Stimulated activated CD4-positive, alpha-beta T cell treated with anti-CD3 and anti-CD28 coated beads, Interleukin-4, amount 100 ng/mL, for 48 hours (primary cell): ENCODE measurements at regions not wholly inside any gene's neighbourhood (a gene's known extent, or its start where the extent isn't known, plus 50 kb on each side); places are given as distances from the start of the nearest gene placed in this dataset.

Experiments used
- DNase-seq, 2 donors: peaks; one replicate each; pipeline ENCODE4 v3.0.0-alpha.2; 2020; ENCODE audit warnings: low read depth in 2 of 2

- no peak for DNase-seq
Measured at GRCh38 chr14:49016381-49016780, 569.8 kb downstream of the RPS29 start.

DNA sequence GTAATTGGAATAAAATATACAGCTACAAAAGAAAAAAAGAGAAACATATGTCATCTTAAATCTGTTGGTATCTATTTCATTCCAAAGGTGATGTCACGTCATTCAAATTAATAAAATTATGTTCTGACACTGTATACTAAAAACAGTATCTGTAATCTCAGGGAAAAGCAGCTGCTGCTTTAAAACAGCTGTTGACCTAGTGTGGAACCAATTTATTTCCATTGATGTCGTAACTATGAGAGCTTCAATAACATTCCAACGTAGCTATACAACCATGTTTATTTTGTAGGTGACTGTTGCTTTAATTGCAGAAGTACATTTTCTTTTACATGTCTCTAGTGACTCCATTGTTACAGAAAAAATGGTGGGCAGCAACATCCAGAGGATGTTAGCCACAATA lies 571.7 kb downstream of the RPS29 start:
- DNase-seq: no peak

DNA sequence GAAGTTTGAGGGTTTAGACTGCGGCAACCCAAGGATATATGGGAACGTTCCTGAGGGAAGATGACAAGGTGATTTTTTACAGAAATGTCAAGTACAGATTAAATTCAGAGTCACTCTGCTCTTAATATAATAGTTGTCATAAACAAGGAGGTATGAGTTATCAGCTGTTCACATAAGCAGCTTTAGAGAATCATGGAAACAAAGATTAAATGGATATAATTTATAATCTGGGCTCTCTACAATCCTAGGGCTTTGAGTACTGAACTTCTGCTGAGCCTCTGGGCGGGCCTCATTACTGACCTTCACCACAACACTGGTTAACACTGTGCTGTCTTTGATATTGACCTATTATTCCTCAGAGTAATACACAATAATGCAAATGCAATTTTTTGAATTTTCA lies 577.8 kb downstream of the RPS29 start:
- no peak for DNase-seq

DNA sequence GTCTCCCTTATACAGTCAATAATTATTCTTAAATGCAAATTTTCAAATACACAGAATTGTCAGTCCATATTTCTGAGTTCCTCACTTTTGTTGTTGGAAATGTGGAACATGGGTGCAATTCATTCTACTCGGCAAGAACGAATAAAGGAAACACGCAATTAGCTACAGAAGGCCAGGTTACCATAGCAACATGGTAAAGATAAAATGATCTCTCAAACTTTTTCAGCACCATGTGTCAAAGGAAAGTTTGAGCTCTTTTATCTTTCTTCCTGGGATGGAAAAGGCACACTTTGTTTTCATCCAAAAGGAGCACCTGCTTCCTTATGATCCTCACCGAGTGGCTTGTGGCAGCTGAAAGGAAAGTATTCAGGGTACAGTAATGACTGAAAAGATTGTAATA lies 595.0 kb downstream of the RPS29 start:
- no peak for DNase-seq

- no peak for DNase-seq
Measured at GRCh38 chr14:48983351-48983888, 602.8 kb downstream of the RPS29 start.

GRCh38 chr14:48974994-48975393 lies 611.2 kb downstream of the RPS29 start:
- DNase-seq: no peak

DNA sequence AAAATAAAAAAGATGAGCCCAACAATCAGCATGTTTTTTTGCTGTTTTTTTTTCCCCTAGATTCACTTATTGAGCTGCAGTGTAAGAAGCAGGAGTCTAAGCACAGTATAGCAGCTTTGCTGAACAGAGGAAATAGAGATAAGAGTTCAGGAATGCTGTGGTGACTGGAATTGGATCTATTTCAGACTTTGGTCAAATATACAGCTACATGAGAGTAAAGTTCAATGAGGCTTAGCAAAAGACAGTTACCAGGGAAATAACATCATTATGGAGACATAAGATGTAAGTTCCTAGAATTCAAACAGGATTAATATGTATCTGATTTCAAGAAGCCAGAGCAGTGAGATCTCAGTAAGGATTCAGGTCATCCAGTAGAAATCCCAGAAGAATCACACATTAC lies 613.0 kb downstream of the RPS29 start:
- no peak for DNase-seq

DNA sequence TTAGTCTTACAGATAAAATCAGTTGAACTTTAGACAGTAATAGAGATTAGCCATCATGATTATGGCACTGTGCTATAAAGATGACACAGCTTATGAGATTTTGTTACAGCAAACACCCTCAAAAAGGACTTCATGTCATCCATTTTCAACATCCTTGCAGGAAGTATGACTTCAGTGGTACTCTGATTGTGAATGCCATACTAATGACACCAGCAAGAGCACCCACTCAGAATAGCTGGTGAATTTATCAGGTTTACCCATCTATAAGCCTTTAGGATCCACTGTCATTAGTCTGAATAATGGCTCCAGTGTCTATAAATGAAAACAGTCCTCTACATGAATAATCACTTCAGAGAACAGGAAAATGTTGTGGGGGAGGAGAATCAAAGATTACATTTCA lies 615.2 kb downstream of the RPS29 start:
- DNase-seq: no peak

GRCh38 chr14:48967419-48967818 lies 618.8 kb downstream of the RPS29 start:
- DNase-seq: no peak

DNA sequence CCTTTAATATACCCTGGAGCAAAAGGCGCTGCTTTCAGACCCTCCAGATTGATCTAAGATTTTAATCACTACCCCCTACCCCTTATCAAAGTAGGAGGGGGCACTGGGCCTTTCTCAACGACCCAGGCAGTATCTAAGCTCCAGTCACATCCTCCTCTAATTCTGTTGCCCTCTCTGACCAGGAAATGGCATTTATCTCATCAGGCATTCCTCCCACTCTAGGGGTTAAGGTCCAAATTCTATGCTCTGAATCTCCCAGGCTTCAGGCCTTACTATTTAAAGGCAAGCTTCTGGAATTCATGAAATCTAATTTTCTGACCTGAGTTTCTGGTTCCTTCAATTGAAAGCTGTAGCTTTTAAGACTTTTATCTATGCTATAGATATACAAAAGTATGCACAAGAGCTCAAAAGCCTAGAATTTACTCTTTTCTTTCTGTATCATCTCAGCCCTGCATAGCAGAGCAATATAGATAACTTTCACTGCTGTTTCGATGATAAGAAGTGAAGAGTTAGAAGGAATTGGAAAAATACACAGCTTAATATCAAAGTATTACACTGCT lies 622.9 kb downstream of the RPS29 start:
- no peak for DNase-seq

DNA sequence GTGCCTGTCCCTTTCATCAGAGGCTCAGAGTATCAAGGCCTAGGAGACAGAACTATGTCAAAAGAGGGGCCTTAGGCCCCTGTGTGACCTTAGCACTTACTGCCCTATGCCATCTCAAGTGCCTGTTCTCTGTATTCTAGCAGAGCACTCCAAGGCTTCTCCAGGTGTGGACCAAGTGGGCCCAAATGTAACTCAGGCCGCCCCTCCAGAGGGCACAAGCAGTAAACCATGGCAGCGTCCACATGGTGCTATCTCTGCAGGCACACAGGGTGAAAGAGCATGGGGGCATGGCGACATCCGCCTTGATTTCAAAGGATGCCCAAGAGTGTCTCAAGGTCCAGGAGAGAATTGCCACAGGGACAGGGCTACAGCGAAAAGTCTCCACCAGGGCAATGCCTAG lies 628.7 kb downstream of the RPS29 start:
- DNase-seq: no peak

GRCh38 chr14:48955857-48956256 lies 630.3 kb downstream of the RPS29 start:
- no peak for DNase-seq

DNA sequence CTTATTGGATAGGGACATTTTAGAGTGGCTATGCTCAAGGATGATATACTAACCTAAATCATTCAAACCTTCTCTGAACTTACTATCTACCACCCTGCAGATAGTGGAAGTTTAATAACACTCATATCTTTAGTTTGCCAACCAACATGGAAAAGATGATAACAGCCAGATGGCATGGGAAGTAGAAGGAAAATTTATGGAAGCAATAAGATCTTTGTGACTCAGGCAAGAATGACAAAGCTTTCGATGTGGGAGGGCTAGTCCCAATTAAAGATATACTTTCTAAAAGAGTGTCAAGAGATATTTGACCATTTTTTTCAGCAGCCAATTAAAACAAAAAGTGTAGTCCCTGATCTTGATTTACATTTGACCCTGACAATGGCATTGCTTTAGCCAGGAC lies 631.7 kb downstream of the RPS29 start:
- no peak for DNase-seq

GRCh38 chr14:48944809-48945208 lies 641.4 kb downstream of the RPS29 start:
- no peak for DNase-seq

DNA sequence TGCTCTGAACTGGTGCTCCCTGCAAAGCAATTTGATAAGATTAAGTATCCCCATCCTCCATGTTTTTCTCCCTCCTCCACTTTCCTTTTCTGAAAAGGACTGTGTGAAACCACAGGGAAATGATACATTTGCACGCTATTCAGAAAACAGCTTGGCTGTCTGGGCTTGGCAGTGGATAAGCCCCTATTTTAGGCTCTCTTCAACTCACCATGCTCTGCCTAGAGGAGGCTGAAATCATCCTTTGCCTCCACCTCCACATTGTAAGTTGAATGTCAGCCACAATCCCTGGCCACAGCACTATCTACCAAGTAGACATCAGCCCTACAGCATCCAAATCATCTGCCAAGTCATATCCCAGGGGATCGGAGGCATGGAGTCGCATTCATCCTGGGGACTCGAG lies 642.3 kb downstream of the RPS29 start:
- DNase-seq: no peak

DNA sequence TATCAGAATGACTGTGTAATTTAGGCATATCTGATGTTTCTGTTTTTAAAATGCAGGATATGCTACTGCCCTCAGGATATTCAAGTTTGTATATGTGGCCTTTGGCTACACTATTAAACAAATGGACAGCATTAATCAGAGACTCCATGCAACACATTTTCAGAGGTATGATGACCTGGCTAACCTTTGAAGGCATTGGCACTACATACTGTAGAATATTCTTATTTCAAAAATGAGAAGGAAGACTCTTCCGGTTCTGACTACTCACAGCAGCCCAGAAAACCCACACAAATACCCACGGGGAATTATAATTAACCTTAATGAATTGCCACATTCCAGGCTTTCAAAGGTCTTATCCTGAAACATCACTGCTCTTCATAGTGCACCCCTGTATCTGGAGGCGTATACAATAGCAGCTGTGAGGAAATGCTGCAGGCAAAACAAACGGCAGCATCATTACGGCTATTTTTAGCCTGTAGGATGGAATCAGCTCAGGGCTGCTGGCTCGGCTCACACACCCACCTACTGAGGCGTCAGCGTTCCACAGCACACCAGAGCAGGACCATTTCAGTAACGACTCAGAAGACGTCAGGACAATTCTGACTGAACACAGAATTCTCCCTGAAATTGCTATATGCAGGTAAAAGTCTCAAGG lies 648.5 kb downstream of the RPS29 start:
- DNase-seq: no peak

DNA sequence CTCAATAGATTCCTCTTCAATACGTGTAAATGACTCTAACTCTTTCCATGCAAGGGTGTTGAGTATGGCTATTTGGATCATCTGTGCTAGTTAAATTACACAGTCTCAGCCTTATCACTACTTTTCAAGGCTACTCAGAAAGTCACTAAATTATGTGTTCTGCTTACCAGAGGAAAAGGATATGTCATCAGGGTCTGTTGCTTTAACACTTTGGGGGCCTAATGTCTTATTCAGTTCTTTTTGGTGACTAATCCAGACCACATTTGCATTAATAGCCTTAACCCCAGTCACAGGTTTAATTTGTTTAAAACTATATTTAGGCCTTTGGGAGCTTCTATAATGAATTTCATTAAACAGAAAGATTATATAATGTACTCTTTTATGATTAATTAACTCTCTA lies 649.3 kb downstream of the RPS29 start:
- no peak for DNase-seq

- no peak for DNase-seq
Measured at GRCh38 chr14:48936362-48936761, 649.8 kb downstream of the RPS29 start.

DNA sequence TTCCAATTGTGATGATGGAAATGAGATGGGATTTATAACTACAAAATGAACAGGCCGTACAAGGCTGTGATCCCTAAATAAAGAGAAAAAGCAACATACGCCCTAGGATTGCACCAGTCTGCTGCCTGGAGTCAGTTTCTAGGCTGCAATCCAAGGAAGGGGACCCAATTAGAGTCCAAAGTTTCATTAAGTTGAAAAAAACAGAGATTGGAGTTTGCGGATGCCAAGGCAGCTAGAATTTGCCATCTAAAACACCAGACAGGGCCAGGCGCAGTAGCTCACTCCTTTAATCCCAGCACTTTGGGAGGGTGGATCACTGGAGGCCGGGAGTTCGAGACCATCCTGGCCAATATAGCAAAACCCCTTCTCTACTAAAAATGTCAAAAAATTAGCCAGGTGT lies 661.0 kb downstream of the RPS29 start:
- DNase-seq: no peak

DNA sequence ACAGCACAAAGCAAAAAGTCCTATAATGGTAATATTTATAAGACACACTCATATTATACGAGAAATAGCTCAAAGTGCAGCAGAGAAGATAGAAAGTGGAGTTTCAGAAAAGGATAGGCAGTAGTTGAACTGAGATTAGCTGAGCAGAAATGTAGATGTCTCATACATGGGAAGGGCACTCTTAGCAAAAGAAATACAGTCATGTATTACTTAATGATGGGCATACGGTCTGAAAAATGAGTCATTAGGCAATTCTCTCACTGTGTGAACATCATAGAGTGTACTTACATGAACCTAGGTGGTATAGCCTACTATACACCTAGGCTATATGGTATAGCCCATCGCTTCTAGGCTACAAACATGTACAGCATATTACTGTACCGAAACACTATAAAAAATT lies 671.3 kb downstream of the RPS29 start:
- no peak for DNase-seq

GRCh38 chr14:48914382-48914781 lies 671.8 kb downstream of the RPS29 start:
- no peak for DNase-seq

DNA sequence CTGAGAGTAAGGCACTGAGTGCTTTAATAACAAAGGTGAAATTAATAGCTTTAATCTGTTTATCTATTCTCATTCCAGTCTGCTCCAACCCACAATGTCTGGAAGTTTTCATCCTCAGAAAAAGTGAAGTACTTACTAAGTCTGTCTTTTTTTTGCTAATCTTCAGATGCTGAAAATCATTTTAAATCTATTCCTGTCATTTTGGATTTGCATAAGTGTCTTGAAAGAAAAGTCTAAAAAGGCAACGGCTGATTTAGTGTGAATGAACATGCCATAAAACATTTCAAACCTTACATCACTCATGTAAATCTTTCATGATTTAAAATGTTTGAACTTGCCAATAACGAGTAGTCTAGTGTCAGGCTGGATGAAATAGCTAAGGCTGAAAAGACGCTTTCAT lies 685.6 kb downstream of the RPS29 start:
- no peak for DNase-seq

DNA sequence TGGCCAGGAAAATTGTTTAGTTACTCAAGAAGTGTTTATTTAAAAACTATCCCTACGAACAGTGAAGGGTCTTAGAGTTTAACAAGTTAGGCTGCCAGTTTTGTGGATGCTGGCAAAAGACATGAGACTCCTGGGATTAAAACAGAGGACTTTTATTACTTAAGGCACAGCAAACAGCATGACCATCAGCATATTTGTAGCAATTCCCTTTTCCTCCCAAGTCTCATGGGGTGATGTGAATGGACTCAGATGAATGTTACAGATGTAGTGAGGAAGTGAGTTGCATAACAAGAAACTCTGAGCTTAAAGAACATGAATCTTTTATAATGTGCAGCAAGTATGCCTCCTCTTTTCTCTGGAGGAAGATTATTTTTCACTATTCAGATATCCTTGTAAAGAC lies 695.8 kb downstream of the RPS29 start:
- no peak for DNase-seq

DNA sequence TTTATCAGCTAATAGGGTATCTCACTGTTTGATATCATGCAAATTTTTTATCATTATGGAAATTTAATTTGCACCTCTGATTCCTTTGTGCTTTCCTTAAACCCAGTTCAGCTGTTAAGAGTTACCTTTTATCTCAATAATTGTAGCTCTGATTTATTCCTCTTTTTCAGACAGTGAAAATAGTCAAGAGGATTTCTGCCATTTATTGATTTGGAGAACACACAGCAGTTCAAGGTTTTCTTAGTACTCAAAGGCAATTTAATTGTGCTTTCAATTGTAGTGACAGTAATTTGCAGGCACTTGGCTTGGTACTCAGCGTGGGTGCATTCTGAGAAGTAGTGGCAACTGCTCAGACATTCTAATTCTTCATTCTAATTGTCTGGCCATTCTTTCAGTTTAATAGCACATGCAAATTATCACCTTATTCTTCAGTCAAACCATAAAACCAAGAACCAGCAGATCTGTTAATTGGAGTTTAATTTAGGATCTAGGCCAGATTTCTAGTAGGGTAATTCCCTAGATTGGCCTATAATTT lies 709.3 kb downstream of the RPS29 start:
- DNase-seq: no peak
